DMS153 (cell line): ENCODE measurements at regions not wholly inside any gene's neighbourhood (a gene's known extent, or its start where the extent isn't known, plus 50 kb on each side); places are given as distances from the start of the nearest gene placed in this dataset.
"Not testable (repeated sequence)": the region's sequence is repeated elsewhere in the genome, so short reads cannot be mapped to it uniquely, and the experiment has no call there.

Experiments
- DNase-seq: peaks from one replicate; lab custom pipeline; 2025; lab: John Stamatoyannopoulos, UW

GRCh38 chr5:57676222-57677098 is 193.8 kb upstream of the ACTBL2 start:
- no peak for DNase-seq

DNA sequence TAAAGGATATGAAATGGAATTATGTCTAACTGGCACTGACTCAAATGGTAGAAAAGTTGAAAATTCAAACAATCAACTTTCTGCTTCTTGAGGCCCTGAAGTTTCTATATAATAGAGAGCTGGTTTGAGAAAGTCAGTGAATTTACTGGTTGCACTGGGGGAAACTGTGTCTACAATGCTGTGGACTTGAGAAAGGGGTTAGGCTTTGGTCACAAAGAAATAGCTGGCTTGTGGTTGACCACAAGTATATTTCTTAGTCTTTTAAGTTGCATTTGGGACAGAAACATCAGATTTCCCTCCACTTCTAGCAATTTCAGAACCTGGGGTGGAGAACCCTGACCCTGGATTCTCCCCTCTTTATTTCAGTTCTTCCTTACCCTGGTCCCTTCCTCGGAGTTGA is 192.6 kb upstream of the ACTBL2 start:
- DNase-seq: no peak

DNA sequence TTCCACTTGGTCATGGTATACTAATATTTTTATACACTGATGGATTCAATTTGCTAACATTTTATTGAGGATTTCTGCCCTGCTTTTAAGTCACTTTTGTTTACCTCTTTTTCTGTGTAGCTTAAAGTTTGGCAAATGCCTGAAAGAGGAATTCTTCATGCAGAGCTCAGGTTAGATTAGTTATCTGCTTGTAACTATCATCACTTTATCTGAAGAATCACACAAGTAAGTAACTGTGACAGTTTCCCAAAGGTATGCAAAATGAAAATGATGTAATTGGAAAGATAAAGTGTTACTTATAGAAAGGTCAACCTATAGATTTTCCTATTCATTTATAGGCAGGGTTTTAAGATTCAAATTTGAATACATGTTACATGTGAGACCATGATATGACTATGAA is 188.8 kb upstream of the ACTBL2 start:
- no peak for DNase-seq

GRCh38 chr5:57666582-57666981 is 184.0 kb upstream of the ACTBL2 start:
- DNase-seq: no peak

- no peak for DNase-seq
These were observed 182.7 kb upstream of the ACTBL2 start for GRCh38 chr5:57665146-57665936.

DNA sequence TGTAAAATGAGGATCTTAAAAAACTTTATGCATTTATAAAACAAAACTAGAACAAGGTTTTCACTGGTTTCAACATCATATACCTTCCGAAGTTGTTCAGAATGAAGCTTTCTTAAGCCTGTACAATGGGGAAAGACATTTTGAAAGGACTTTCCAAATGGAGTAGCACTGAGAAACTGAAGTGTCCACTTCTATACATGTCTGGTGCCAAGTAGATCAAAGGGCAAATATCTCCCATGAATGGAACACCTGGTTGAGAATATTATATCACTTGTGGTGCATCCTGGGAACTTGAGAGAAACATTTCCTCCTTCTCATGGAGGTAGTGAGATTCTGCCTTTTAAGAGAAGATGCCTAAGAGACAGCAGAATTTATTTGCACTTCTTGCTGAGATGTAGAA is 182.1 kb upstream of the ACTBL2 start:
- DNase-seq: no peak

- DNase-seq: no peak
These were observed 180.9 kb upstream of the ACTBL2 start for GRCh38 chr5:57663466-57663865.

GRCh38 chr5:57662991-57663390 is 180.4 kb upstream of the ACTBL2 start:
- DNase-seq: no peak

- no peak for DNase-seq
These were observed 177.3 kb upstream of the ACTBL2 start for GRCh38 chr5:57659886-57660285.

GRCh38 chr5:57658018-57658417 is 175.4 kb upstream of the ACTBL2 start:
- DNase-seq: no peak

DNA sequence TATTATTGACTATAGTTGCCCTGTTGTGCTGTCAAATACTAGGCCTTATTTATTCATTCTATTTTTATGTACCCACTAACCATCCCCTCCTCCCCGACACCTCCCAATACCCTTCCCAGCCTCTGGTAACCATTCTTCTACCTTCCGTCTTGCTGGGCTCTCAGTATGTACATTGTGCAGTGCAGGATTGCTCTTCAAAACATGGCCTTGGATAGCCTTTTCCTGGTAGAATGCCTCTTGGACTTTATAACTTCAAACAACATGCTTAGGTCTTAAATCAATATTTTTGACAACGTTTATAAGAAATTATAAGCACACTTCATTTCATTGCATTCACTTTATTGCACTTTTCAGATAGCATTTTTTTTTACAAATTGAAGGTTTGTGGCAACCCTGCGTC is 172.6 kb upstream of the ACTBL2 start:
- no peak for DNase-seq

GRCh38 chr5:57653636-57654290 is 171.2 kb upstream of the ACTBL2 start:
- DNase-seq: no peak

GRCh38 chr5:57651127-57651526 is 168.5 kb upstream of the ACTBL2 start:
- no peak for DNase-seq

GRCh38 chr5:57650360-57651069 is 167.9 kb upstream of the ACTBL2 start:
- DNase-seq: no peak

DNA sequence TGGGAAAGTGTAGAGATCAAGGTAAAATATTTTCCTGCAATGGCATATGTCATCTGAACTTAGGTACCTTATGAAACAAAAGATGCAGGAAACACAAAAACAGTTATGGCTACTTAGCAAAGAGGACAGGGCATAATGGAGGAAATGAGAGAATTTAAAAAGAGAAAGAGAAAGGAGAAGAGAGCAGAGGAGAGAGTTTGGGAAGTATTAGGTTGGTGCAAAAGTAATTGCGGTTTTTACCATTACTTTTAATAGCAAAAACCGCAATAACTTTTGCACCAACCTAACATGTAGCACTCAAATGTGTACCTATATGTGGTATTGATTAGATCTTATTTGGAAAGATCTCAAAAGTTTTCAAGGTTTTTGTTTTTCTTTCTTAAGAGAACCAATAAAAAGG is 160.1 kb upstream of the ACTBL2 start:
- DNase-seq: no peak

- no peak for DNase-seq
These were observed 159.5 kb upstream of the ACTBL2 start for GRCh38 chr5:57642066-57642465.

GRCh38 chr5:57635146-57635777 is 152.7 kb upstream of the ACTBL2 start:
- DNase-seq: no peak

DNA sequence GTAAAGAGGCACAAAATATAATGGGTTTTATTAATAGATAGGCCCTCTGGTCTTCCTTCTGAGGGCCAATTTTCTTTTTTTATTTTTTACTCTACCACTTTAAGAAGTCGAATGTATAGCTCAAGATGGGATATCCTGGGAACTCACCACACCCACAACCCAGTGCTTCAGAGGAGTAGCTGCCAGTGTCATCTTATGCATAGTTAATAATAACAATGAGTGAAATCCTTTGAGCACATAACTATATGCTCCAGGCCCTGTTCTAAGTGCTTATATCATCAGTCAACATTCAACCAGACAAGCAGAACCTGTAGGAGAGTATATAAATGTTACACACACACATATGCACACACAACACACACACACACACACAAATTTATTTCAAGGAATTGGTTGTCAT is 150.3 kb upstream of the ACTBL2 start:
- no peak for DNase-seq

GRCh38 chr5:57631139-57631538 is 148.5 kb upstream of the ACTBL2 start:
- not testable (repeated sequence) for DNase-seq

- DNase-seq: no peak
These were observed 145.1 kb upstream of the ACTBL2 start for GRCh38 chr5:57627661-57628060.

DNA sequence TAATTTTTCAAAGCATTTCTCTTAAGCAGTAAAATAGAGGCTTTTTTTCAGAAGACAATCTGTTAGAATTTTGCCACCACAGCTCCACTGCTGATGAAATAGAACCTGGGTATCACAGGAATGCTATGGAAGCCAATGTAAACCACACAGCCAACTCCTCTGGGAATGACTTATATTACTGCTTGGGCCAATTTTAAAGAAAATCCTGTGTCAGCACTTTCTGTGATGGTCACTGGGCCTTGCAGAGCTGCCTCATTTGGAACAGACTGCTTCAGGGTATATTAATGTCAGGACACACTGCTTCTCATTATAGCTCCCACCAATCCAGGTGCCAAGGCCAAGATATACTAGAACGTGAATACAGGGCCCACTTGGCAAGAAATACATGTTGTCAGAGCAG is 144.1 kb upstream of the ACTBL2 start:
- DNase-seq: no peak

DNA sequence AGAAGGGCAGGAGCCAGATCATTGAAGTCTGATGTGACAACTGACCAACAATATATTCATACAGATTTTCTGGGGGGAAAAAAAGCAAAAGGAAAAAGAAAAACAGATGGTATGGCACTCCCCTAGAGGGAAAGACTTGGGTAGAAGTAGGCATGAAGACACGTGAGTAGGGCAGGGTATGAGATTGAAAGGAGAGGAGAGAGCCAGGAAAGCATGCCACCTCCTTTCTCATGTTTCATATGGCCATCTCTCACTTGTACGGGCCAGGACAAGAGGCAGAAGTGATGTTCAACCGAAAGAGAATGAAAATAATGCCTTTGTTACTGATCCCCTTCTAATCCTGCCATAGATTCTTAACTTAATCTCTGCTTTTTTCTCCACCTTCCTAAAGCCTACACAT is 139.0 kb upstream of the ACTBL2 start:
- no peak for DNase-seq
